ENCODE measurements at regions not wholly inside any gene's neighbourhood (a gene's known extent, or its start where the extent isn't known, plus 50 kb on each side); places are given as distances from the start of the nearest gene placed in this dataset.
A peak's percentile ranks its signal among the peaks of the same experiment; 100 is the strongest.

GRCh38 chr3:40876496-40876895 is 322.8 kb upstream of the CTNNB1 start:
- Histone ChIP-seq H3K79me1 (ENCODE audit: low read length) (peaks cover 15% of the 10 kb centered on the region), H3K4me1 (ENCODE audit: control insufficient read depth in 1 of 2, insufficient read depth in 2 of 2, low read length in 2 of 2) (peaks cover 12 to 24% of the 10 kb centered on the region in 2 experiments), H2BK5ac (ENCODE audit: low read depth, low read length, poor library complexity) (no peak overlapping the region), H3K23ac (ENCODE audit: low read length) (no peak overlapping the region), H2BK12ac (ENCODE audit: low read length) (peak overlapping the region; percentile 87), H4K91ac (ENCODE audit: low read depth, low read length) (no peak overlapping the region), H3K79me2 (ENCODE audit: control insufficient read depth, insufficient read depth, low read length, poor library complexity) (no peaks in the 10 kb centered on the region), H3K9me3 (ENCODE audit: insufficient read depth, low read depth, low read length) (no peaks in the 10 kb centered on the region), H3K27ac (ENCODE audit: low read depth, low read length) (no peak overlapping the region), H3K4me2 (ENCODE audit: low read length) (no peak overlapping the region), H3K36me3 (ENCODE audit: control insufficient read depth in 1 of 2, insufficient read depth in 2 of 2, low read length in 2 of 2) (no peaks in the 10 kb centered on the region), H3K27me3 (ENCODE audit: insufficient read depth, low read length) (no peaks in the 10 kb centered on the region), H4K8ac (ENCODE audit: low read depth, low read length) (no peak overlapping the region), H3K14ac (ENCODE audit: low read length) (no peak overlapping the region), H2AFZ (ENCODE audit: insufficient read depth, low read length, poor library complexity) (no peak overlapping the region), H3K4me3 (ENCODE audit: low read depth, low read length) (no peak overlapping the region), H2BK120ac (ENCODE audit: insufficient read depth, low read length, poor library complexity) (no peak overlapping the region), H4K12ac (ENCODE audit: low read depth, low read length) (no peak overlapping the region), H3K9ac (ENCODE audit: low read length) (no peak overlapping the region), H3K4ac (ENCODE audit: low read depth, low read length) (no peak overlapping the region), H3K18ac (ENCODE audit: low read length) (no peak overlapping the region), H2AK5ac (ENCODE audit: low read length) (no peak overlapping the region)
- no CpG with 5 or more reads among the region's 2 CpGs for WGBS (ENCODE audit: extremely low coverage, insufficient coverage, insufficient read length)
- no peak for DNase-seq

- no CpG with 5 or more reads among the region's 11 CpGs for WGBS (ENCODE audit: extremely low coverage, insufficient coverage, insufficient read length)
- Histone ChIP-seq H3K4me2 (ENCODE audit: low read length) (no peak overlapping the region), H4K91ac (ENCODE audit: low read depth, low read length) (peak overlapping the region; percentile 20), H2BK120ac (ENCODE audit: insufficient read depth, low read length, poor library complexity) (peak overlapping the region; percentile 49), H3K9ac (ENCODE audit: low read length) (no peak overlapping the region), H2BK5ac (ENCODE audit: low read depth, low read length, poor library complexity) (peak overlapping the region; percentile 22), H4K12ac (ENCODE audit: low read depth, low read length) (no peak overlapping the region), H3K4ac (ENCODE audit: low read depth, low read length) (no peak overlapping the region), H2AFZ (ENCODE audit: insufficient read depth, low read length, poor library complexity) (no peak overlapping the region), H3K18ac (ENCODE audit: low read length) (no peak overlapping the region), H3K14ac (ENCODE audit: low read length) (peak overlapping the region; percentile 75), H2BK12ac (ENCODE audit: low read length) (peak overlapping the region; percentile 45), H3K23ac (ENCODE audit: low read length) (no peak overlapping the region), H3K79me2 (ENCODE audit: control insufficient read depth, insufficient read depth, low read length, poor library complexity) (no peaks in the 10 kb centered on the region), H3K27ac (ENCODE audit: low read depth, low read length) (peak overlapping the region; percentile 69), H2AK5ac (ENCODE audit: low read length) (peak overlapping the region; percentile 15), H3K4me3 (ENCODE audit: low read depth, low read length) (no peak overlapping the region), H3K79me1 (ENCODE audit: low read length) (peaks cover 15% of the 10 kb centered on the region), H4K8ac (ENCODE audit: low read depth, low read length) (peak overlapping the region; percentile 52), H3K27me3 (ENCODE audit: insufficient read depth, low read length) (no peaks in the 10 kb centered on the region), H3K9me3 (ENCODE audit: insufficient read depth, low read depth, low read length) (no peaks in the 10 kb centered on the region), H3K4me1 (ENCODE audit: control insufficient read depth in 1 of 2, insufficient read depth in 2 of 2, low read length in 2 of 2) (peaks cover 9 to 24% of the 10 kb centered on the region in 2 experiments), H3K36me3 (ENCODE audit: control insufficient read depth in 1 of 2, insufficient read depth in 2 of 2, low read length in 2 of 2) (no peaks in the 10 kb centered on the region)
- no peak for DNase-seq
Observed at GRCh38 chr3:40877631-40878463, 321.5 kb upstream of the CTNNB1 start.

- peak overlapping the region; percentile 20 for H4K91ac ChIP-seq (ENCODE audit: low read depth, low read length)
- no peak overlapping the region for H3K18ac ChIP-seq (ENCODE audit: low read length)
- peak overlapping the region; percentile 13 for H2BK12ac ChIP-seq (ENCODE audit: low read length)
- H3K4me3 ChIP-seq (ENCODE audit: low read depth, low read length): no peak overlapping the region
- no peaks in the 10 kb centered on the region for H3K9me3 ChIP-seq (ENCODE audit: insufficient read depth, low read depth, low read length)
- peaks cover 8 to 22% of the 10 kb centered on the region in 2 experiments for H3K4me1 ChIP-seq (ENCODE audit: control insufficient read depth in 1 of 2, insufficient read depth in 2 of 2, low read length in 2 of 2)
- H3K79me2 ChIP-seq (ENCODE audit: control insufficient read depth, insufficient read depth, low read length, poor library complexity): no peaks in the 10 kb centered on the region
- no peak overlapping the region for H3K9ac ChIP-seq (ENCODE audit: low read length)
- H3K4me2 ChIP-seq (ENCODE audit: low read length): no peak overlapping the region
- H3K4ac ChIP-seq (ENCODE audit: low read depth, low read length): no peak overlapping the region
- no CpG with 5 or more reads among the region's 3 CpGs for whole genome bisulfite sequencing (ENCODE audit: extremely low coverage, insufficient coverage, insufficient read length)
- no peak for DNase-seq
- no peak overlapping the region for H2BK120ac ChIP-seq (ENCODE audit: insufficient read depth, low read length, poor library complexity)
- no peaks in the 10 kb centered on the region for H3K36me3 ChIP-seq (ENCODE audit: control insufficient read depth in 1 of 2, insufficient read depth in 2 of 2, low read length in 2 of 2)
- H2AFZ ChIP-seq (ENCODE audit: insufficient read depth, low read length, poor library complexity): no peak overlapping the region
- H2AK5ac ChIP-seq (ENCODE audit: low read length): no peak overlapping the region
- H2BK5ac ChIP-seq (ENCODE audit: low read depth, low read length, poor library complexity): no peak overlapping the region
- peak overlapping the region; percentile 52 for H4K8ac ChIP-seq (ENCODE audit: low read depth, low read length)
- H3K14ac ChIP-seq (ENCODE audit: low read length): no peak overlapping the region
- H4K12ac ChIP-seq (ENCODE audit: low read depth, low read length): no peak overlapping the region
- peak overlapping the region; percentile 69 for H3K27ac ChIP-seq (ENCODE audit: low read depth, low read length)
- no peaks in the 10 kb centered on the region for H3K27me3 ChIP-seq (ENCODE audit: insufficient read depth, low read length)
- peaks cover 15% of the 10 kb centered on the region for H3K79me1 ChIP-seq (ENCODE audit: low read length)
- no peak overlapping the region for H3K23ac ChIP-seq (ENCODE audit: low read length)
Observed at GRCh38 chr3:40878464-40878905, 320.8 kb upstream of the CTNNB1 start.

GRCh38 chr3:40885430-40885829 is 313.9 kb upstream of the CTNNB1 start:
- no peak overlapping the region for H2AFZ ChIP-seq (ENCODE audit: insufficient read depth, low read length, poor library complexity)
- no peak overlapping the region for H3K4me3 ChIP-seq (ENCODE audit: low read depth, low read length)
- no peak overlapping the region for H3K18ac ChIP-seq (ENCODE audit: low read length)
- H2BK120ac ChIP-seq (ENCODE audit: insufficient read depth, low read length, poor library complexity): no peak overlapping the region
- no peak overlapping the region for H4K12ac ChIP-seq (ENCODE audit: low read depth, low read length)
- peaks cover 12% of the 10 kb centered on the region in 2 experiments for H3K4me1 ChIP-seq (ENCODE audit: control insufficient read depth in 1 of 2, insufficient read depth in 2 of 2, low read length in 2 of 2)
- no peak overlapping the region for H3K4me2 ChIP-seq (ENCODE audit: low read length)
- no peak for DNase-seq
- no peak overlapping the region for H3K14ac ChIP-seq (ENCODE audit: low read length)
- no peak overlapping the region for H3K9ac ChIP-seq (ENCODE audit: low read length)
- no peaks in the 10 kb centered on the region for H3K27me3 ChIP-seq (ENCODE audit: insufficient read depth, low read length)
- H2AK5ac ChIP-seq (ENCODE audit: low read length): no peak overlapping the region
- no peak overlapping the region for H3K4ac ChIP-seq (ENCODE audit: low read depth, low read length)
- H3K36me3 ChIP-seq (ENCODE audit: control insufficient read depth in 1 of 2, insufficient read depth in 2 of 2, low read length in 2 of 2): no peaks in the 10 kb centered on the region
- no peaks in the 10 kb centered on the region for H3K79me2 ChIP-seq (ENCODE audit: control insufficient read depth, insufficient read depth, low read length, poor library complexity)
- no CpG with 5 or more reads among the region's 5 CpGs for WGBS (ENCODE audit: extremely low coverage, insufficient coverage, insufficient read length)
- no peaks in the 10 kb centered on the region for H3K9me3 ChIP-seq (ENCODE audit: insufficient read depth, low read depth, low read length)
- peak overlapping the region; percentile 50 for H2BK12ac ChIP-seq (ENCODE audit: low read length)
- H3K27ac ChIP-seq (ENCODE audit: low read depth, low read length): no peak overlapping the region
- peak overlapping the region; percentile 67 for H4K91ac ChIP-seq (ENCODE audit: low read depth, low read length)
- no peak overlapping the region for H3K23ac ChIP-seq (ENCODE audit: low read length)
- H2BK5ac ChIP-seq (ENCODE audit: low read depth, low read length, poor library complexity): peak overlapping the region; percentile 37
- H3K79me1 ChIP-seq (ENCODE audit: low read length): peaks cover 8% of the 10 kb centered on the region
- no peak overlapping the region for H4K8ac ChIP-seq (ENCODE audit: low read depth, low read length)

Data from trophoblast cell (in vitro differentiated cells and primary cell).